Fibroblast of skin of left quadriceps (primary cell): ENCODE measurements at regions not wholly inside any gene's neighbourhood (a gene's known extent, or its start where the extent isn't known, plus 50 kb on each side); places are given as distances from the start of the nearest gene placed in this dataset.

Experiments used
- DNase-seq, 2 experiments: peaks; one replicate each; pipeline ENCODE4 v3.0.0-alpha.2; 2013; ENCODE audit warnings: low read depth in 2 of 2

GRCh38 chr5:39517800-39518199, 93.0 kb upstream of the DAB2 start:
- DNase-seq = peak; percentile 97

GRCh38 chr5:39515881-39516280, 91.1 kb upstream of the DAB2 start:
- no peak for DNase-seq

GRCh38 chr5:39513236-39513635, 88.5 kb upstream of the DAB2 start:
- DNase-seq = no peak

GRCh38 chr5:39506211-39506610, 81.4 kb upstream of the DAB2 start:
- DNase-seq = no peak

- no peak for DNase-seq
Observed at GRCh38 chr5:39505791-39506190, 81.0 kb upstream of the DAB2 start.

- no peak for DNase-seq
Observed at GRCh38 chr5:39505363-39505762, 80.6 kb upstream of the DAB2 start.

- peak in 1 of 2 experiments; percentile 27 for DNase-seq
Observed at GRCh38 chr5:39503155-39503554, 78.4 kb upstream of the DAB2 start.

GRCh38 chr5:39502704-39503103, 77.9 kb upstream of the DAB2 start:
- DNase-seq = no peak

GRCh38 chr5:39501397-39501796, 76.6 kb upstream of the DAB2 start:
- peak; percentile 78 to 82 for DNase-seq

GRCh38 chr5:39500551-39501175, 75.9 kb upstream of the DAB2 start:
- DNase-seq = peak in 1 of 2 experiments; percentile 56

- DNase-seq = no peak
Observed at GRCh38 chr5:39498278-39498952, 73.6 kb upstream of the DAB2 start.

- DNase-seq = no peak
Observed at GRCh38 chr5:39497322-39497721, 72.5 kb upstream of the DAB2 start.

GRCh38 chr5:39495227-39495626, 70.4 kb upstream of the DAB2 start:
- DNase-seq = no peak

GRCh38 chr5:39494534-39494933, 69.8 kb upstream of the DAB2 start:
- no peak for DNase-seq

- DNase-seq = no peak
Observed at GRCh38 chr5:39494107-39494510, 69.3 kb upstream of the DAB2 start.

- no peak for DNase-seq
Observed at GRCh38 chr5:39491210-39491609, 66.4 kb upstream of the DAB2 start.

- no peak for DNase-seq
Observed at GRCh38 chr5:39489263-39489662, 64.5 kb upstream of the DAB2 start.

GRCh38 chr5:39486790-39487189, 62.0 kb upstream of the DAB2 start:
- no peak for DNase-seq

GRCh38 chr5:39486361-39486760, 61.6 kb upstream of the DAB2 start:
- no peak for DNase-seq

GRCh38 chr5:39485079-39485478, 60.3 kb upstream of the DAB2 start:
- no peak for DNase-seq

- no peak for DNase-seq
Observed at GRCh38 chr5:39484673-39485072, 59.9 kb upstream of the DAB2 start.

GRCh38 chr5:39482098-39482497, 57.3 kb upstream of the DAB2 start:
- no peak for DNase-seq

GRCh38 chr5:39479537-39479936, 54.8 kb upstream of the DAB2 start:
- no peak for DNase-seq

GRCh38 chr5:39478863-39479262, 54.1 kb upstream of the DAB2 start:
- DNase-seq = no peak
